Naive thymus-derived CD4-positive, alpha-beta T cell (primary cell): ENCODE measurements at regions not wholly inside any gene's neighbourhood (a gene's known extent, or its start where the extent isn't known, plus 50 kb on each side); places are given as distances from the start of the nearest gene placed in this dataset.

Source experiments
- ATAC-seq: fragments of 150-1000 bp; cut with Tn5 transposase; 2 replicates; pipeline ENCODE4 v1.10.0; 2021; ENCODE audit warnings: mild to moderate bottlenecking, moderate library complexity
- CTCF ChIA-PET: fragments of 350-600 bp; sonication (Branson Sonifier 250); formaldehyde crosslinking; loops from one replicate; lab custom pipeline; 2021; ENCODE audit warnings: antibody characterized with exemption; lab: Charles Lee
- POLR2A ChIA-PET: fragments of 350-600 bp; sonication (Branson Sonifier 250); formaldehyde crosslinking; loops from one replicate; lab custom pipeline; 2021; ENCODE audit warnings: antibody characterized with exemption, inconsistent platforms; lab: Charles Lee
- DNase-seq, 9 donors: peaks; one replicate each; pipeline versions ENCODE4 v3.0.0 to v3.0.0-alpha.2; 2020 to 2022; ENCODE audit warnings: mixed read lengths in 1 of 9
- H3K27ac ChIP-seq: one replicate; pipeline ENCODE4 v1.7.0; 2013; ENCODE audit warnings: mild to moderate bottlenecking, low read depth, low read length, moderate library complexity
- H3K27me3 ChIP-seq, 2 donors: one replicate each; pipeline ENCODE4 v1.7.0; 2013; ENCODE audit warnings: low read length in 2 of 2, mild to moderate bottlenecking in 2 of 2, moderate library complexity in 2 of 2; ENCODE audit not compliant: control insufficient read depth in 2 of 2, insufficient read depth in 2 of 2
- H3K36me3 ChIP-seq, 3 experiments: 1 replicate in 2 of 3; 2 replicates in 1 of 3; pipeline ENCODE4 v1.7.0; 2013; ENCODE audit warnings: low read length in 3 of 3, mild to moderate bottlenecking in 3 of 3, moderate library complexity in 1 of 3; ENCODE audit not compliant: insufficient read depth in 3 of 3, control insufficient read depth in 2 of 3
- H3K4me1 ChIP-seq, 2 donors: one replicate each; pipeline ENCODE4 v1.7.0; 2013; ENCODE audit warnings: low read length in 2 of 2, mild to moderate bottlenecking in 2 of 2, moderate library complexity in 1 of 2; ENCODE audit not compliant: control insufficient read depth in 2 of 2, insufficient read depth in 2 of 2
- H3K4me3 ChIP-seq: 2 replicates; pipeline ENCODE4 v1.7.0; 2013; ENCODE audit warnings: mild to moderate bottlenecking, low read length
- H3K9me3 ChIP-seq, 3 experiments: 1 replicate in 2 of 3; 2 replicates in 1 of 3; pipeline ENCODE4 v1.7.0; 2013; ENCODE audit warnings: low read length in 3 of 3; ENCODE audit not compliant: control insufficient read depth in 2 of 3
- H3K27ac Mint-ChIP-seq, 9 donors: one replicate each; pipeline ENCODE4 v1.8.0; 2020 to 2022; ENCODE audit warnings: mixed read lengths in 9 of 9, mild to moderate bottlenecking in 8 of 9, moderate library complexity in 5 of 9, inconsistent platforms in 2 of 9
- H3K27me3 Mint-ChIP-seq, 5 donors: one replicate each; pipeline ENCODE4 v1.8.0; 2021 to 2022; ENCODE audit warnings: mixed read lengths in 5 of 5, mild to moderate bottlenecking in 1 of 5
- H3K36me3 Mint-ChIP-seq, 5 donors: one replicate each; pipeline ENCODE4 v1.8.0; 2020 to 2022; ENCODE audit warnings: mixed read lengths in 5 of 5, mild to moderate bottlenecking in 3 of 5, inconsistent platforms in 1 of 5
- H3K4me1 Mint-ChIP-seq, 7 donors: one replicate each; pipeline ENCODE4 v1.8.0; 2020 to 2022; ENCODE audit warnings: mixed read lengths in 7 of 7, mild to moderate bottlenecking in 3 of 7, inconsistent platforms in 1 of 7
- H3K4me3 Mint-ChIP-seq, 10 donors: one replicate each; pipeline ENCODE4 v1.8.0; 2020 to 2022; ENCODE audit warnings: mild to moderate bottlenecking in 10 of 10, mixed read lengths in 10 of 10, moderate library complexity in 6 of 10, inconsistent platforms in 2 of 10
- H3K9me3 Mint-ChIP-seq, 11 donors: one replicate each; pipeline ENCODE4 v1.8.0; 2020 to 2022; ENCODE audit warnings: mixed read lengths in 11 of 11, mild to moderate bottlenecking in 4 of 11, inconsistent platforms in 1 of 11, moderate library complexity in 1 of 11
- intact Hi-C, 2 donors: fragments of 100-400 bp; cut with micrococcal nuclease; formaldehyde crosslinking; loops; one replicate each; pipeline ENCODE4 v1.15.1; 2023

DNA sequence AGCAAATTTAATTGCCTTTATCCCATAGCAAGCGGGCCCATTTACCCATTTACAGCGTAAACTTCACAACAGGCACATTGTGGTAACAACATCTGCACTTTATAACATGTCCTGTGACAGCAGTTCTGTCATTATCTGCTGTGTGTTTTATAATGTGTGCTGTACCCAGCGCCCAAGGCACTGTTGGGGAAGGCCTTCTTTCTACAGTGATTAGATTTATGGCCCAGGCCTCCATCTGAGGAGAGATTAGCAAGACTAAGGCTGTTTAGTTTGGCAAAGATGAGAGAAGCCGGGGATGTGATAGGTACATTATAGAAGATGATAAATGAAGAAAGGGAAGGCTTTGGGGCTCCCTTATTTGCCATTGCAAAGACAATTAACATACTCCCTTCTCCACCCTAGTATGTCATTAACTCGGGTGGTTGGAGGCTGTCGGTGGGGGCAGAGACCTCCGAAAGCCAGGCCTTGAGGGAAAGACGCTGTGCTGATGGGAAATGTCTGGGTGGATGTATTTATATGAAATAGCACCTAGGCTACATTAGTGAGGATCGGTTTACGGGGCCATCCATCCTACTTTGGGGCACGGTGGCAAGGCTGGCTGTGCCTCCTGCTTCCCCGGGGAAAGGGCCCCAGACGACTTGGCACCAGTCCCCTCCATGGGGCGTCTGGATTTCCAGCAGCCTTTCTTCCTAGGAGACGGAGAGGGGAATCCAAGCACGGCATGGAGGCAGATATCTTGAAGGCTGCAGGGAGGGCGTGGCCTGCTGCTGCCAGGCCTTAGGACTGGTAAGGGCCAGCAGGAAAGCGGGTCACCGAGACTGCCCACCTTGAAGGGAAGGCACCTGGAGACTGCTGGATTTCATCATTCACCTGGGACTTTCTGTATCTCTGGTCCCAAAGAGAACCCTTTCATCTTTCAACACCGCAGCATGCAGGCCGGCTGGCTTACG lies 64.3 kb upstream of the PTCH1 start:
- H3K36me3 Mint-ChIP-seq = no peaks in the 10 kb centered on the region
- ChIA-PET POLR2A (no interaction called here), CTCF (no interaction called here)
- Histone ChIP-seq H3K9me3 (no peaks in the 10 kb centered on the region), H3K27me3 (no peaks in the 10 kb centered on the region), H3K4me1 (no peaks in the 10 kb centered on the region), H3K27ac (no peak overlapping the region), H3K36me3 (no peaks in the 10 kb centered on the region), H3K4me3 (no peak overlapping the region)
- intact Hi-C loops = no loop called here
- peaks cover 0 to 2% (median 0%) of the 10 kb centered on the region in 7 donors for H3K4me1 Mint-ChIP-seq
- DNase-seq (no peak), ATAC-seq (no peak)
- H3K27ac Mint-ChIP-seq = no peak overlapping the region
- no peak overlapping the region for H3K4me3 Mint-ChIP-seq
- peaks cover 3 to 11% (median 7%) of the 10 kb centered on the region in 5 donors for H3K27me3 Mint-ChIP-seq
- H3K9me3 Mint-ChIP-seq = peaks cover 0 to 1% (median 0%) of the 10 kb centered on the region in 11 donors

DNA sequence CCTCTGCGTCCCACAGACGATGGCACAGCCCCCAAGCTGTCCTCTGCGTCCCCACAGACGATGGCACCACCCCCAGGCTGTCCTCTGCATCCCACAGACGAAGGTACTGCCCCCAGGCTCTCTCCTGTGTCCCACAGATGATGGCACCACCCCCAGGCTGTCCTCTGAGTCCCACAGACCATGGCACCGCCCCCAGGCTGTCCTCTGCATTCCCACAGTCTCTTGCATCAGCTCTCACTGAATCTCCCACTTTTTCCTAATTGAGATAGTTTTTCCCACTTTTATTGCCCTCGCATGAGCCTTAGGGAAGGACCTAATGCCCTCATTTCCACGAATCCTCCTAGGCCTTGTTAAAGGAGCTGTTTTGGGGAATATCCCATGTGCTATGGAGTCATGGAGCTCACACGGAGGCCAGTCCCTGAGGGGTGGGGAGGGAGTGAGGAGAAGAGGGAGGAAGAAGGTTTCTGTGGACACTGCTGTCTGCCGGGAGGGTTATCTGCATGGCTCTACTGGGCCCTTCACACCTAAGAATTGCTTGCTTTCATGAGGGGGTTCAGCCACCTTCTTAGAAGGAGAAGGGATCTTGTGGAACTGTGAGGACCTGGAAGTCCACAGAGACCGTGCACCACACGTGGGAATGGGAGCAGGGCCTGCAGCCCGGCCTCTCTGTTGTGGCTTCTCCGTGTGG lies 58.2 kb upstream of the PTCH1 start:
- CTCF ChIA-PET = no interaction called here
- Mint-ChIP-seq H3K27ac (no peak overlapping the region), H3K27me3 (peaks cover 13 to 33% (median 26%) of the 10 kb centered on the region in 5 donors), H3K36me3 (no peaks in the 10 kb centered on the region), H3K4me3 (no peak overlapping the region), H3K9me3 (peaks cover 0 to 3% (median 0%) of the 10 kb centered on the region in 11 donors), H3K4me1 (peaks cover 8 to 17% (median 9%) of the 10 kb centered on the region in 7 donors)
- ATAC-seq (no peak), DNase-seq (no peak)
- intact Hi-C loops = loop anchor here in 1 of 2 donors (2.0 kb wide), 1 partner anchor 196 kb away; no protein-coding TSS in a partner anchor
- Histone ChIP-seq H3K36me3 (no peaks in the 10 kb centered on the region), H3K27me3 (no peaks in the 10 kb centered on the region), H3K4me1 (no peaks in the 10 kb centered on the region), H3K4me3 (no peak overlapping the region), H3K9me3 (no peaks in the 10 kb centered on the region), H3K27ac (no peak overlapping the region)
- POLR2A ChIA-PET = no interaction called here

DNA sequence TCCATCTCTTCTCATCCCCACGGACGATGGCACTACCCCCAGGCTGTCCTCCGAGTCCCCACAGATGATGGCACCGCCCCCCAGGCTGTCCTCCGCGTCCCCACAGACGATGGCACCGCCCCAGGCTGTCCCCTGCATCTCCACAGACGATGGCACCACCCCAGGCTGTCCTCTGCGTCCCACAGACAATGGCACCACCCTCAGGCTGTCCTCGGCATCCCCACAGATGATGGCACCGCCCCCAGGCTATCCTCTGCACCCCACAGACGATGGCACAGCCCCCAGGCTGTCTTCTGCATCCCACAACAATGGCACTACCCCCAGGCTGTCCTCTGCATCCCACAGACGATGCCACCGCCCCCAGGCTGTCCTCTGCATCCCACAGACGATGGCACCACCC lies 57.4 kb upstream of the PTCH1 start:
- H3K27ac ChIP-seq = no peak overlapping the region
- no peaks in the 10 kb centered on the region for H3K36me3 ChIP-seq
- H3K36me3 Mint-ChIP-seq = no peaks in the 10 kb centered on the region
- peaks cover 8 to 23% (median 13%) of the 10 kb centered on the region in 7 donors for H3K4me1 Mint-ChIP-seq
- peaks cover 13 to 33% (median 29%) of the 10 kb centered on the region in 5 donors for H3K27me3 Mint-ChIP-seq
- no peaks in the 10 kb centered on the region for H3K9me3 ChIP-seq
- H3K4me1 ChIP-seq = no peaks in the 10 kb centered on the region
- no peak overlapping the region for H3K4me3 Mint-ChIP-seq
- ATAC-seq (no peak), DNase-seq (no peak)
- no peak overlapping the region for H3K27ac Mint-ChIP-seq
- H3K27me3 ChIP-seq = no peaks in the 10 kb centered on the region
- intact Hi-C loops = loop anchor here in 1 of 2 donors (2.0 kb wide), 1 partner anchor 195 kb away; no protein-coding TSS in a partner anchor
- CTCF ChIA-PET = no interaction called here
- no peak overlapping the region for H3K4me3 ChIP-seq
- H3K9me3 Mint-ChIP-seq = peaks cover 0 to 3% (median 0%) of the 10 kb centered on the region in 11 donors
- POLR2A ChIA-PET = no interaction called here

DNA sequence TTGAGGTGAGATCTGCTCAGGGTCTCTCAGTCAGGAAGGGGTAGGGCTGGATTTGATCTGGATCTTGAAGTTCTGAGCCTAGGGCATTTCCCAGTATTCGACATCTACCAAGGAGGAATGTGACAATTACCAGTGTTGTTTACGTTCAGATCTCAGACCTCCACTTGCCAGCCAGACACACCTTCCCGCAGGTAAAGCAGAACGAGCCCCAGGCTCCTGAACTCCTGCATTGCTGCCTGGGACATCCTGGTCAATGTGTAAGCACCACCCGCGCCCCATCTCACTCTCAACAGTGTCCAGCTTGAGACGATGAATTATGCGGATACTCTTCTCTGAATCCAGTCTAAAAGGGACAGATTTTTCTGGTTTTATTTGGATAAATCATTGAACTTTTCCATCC lies 56.7 kb upstream of the PTCH1 start:
- ATAC-seq = no peak
- H3K4me1 Mint-ChIP-seq = peaks cover 8 to 23% (median 13%) of the 10 kb centered on the region in 7 donors
- ChIA-PET CTCF (no interaction called here), POLR2A (no interaction called here)
- Histone ChIP-seq H3K4me1 (no peaks in the 10 kb centered on the region), H3K27ac (no peak overlapping the region), H3K27me3 (no peaks in the 10 kb centered on the region), H3K36me3 (no peaks in the 10 kb centered on the region), H3K4me3 (no peak overlapping the region), H3K9me3 (no peaks in the 10 kb centered on the region)
- intact Hi-C loops = no loop called here
- no peaks in the 10 kb centered on the region for H3K36me3 Mint-ChIP-seq
- no peak overlapping the region for H3K4me3 Mint-ChIP-seq
- peaks cover 13 to 33% (median 29%) of the 10 kb centered on the region in 5 donors for H3K27me3 Mint-ChIP-seq
- H3K27ac Mint-ChIP-seq = no peak overlapping the region
- H3K9me3 Mint-ChIP-seq = peaks cover 0 to 3% (median 0%) of the 10 kb centered on the region in 11 donors
- no peak for DNase-seq

DNA sequence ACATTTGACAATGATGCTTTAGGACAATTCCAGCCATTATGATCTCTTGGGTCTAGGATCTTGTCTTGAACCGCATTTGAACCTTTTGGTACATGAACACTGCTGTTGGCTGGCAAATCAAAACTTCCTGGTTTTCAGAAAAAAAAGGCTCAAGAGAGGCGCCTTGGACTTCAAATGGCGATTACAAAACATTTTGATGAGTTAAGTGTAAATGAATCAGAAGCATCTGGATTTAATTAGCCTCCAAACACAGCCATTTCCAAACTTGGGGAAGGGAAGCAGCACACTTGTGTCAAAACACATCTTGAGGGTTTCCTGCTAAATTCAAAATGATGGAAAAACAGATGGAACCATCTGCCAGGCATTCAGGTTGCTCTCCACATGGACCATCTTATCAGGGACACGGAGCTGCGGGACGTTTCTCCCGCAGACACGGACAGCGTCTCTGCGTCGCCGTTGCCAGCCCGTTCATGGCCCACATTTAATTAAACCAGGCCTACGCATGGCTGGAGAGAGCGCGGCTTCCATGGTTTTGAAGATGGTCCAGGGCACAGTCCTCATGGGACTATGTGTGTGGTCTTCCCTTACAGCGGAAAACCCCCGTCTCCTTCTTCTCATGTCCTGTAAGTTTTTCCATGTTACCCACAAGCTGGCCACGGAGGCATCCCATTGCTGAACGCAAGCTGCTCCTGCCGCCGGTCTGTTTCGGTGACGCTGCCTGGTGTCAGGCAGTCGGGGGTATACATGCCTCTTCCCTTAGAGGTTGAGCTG lies 55.8 kb upstream of the PTCH1 start:
- Mint-ChIP-seq H3K36me3 (no peaks in the 10 kb centered on the region), H3K27me3 (peaks cover 13 to 33% (median 29%) of the 10 kb centered on the region in 5 donors), H3K27ac (peak overlapping the region in 2 of 9 donors; percentile 34 to 55), H3K9me3 (peaks cover 0 to 3% (median 0%) of the 10 kb centered on the region in 11 donors), H3K4me1 (peaks cover 8 to 23% (median 13%) of the 10 kb centered on the region in 7 donors), H3K4me3 (no peak overlapping the region)
- ATAC-seq (no peak), DNase-seq (no peak)
- no peaks in the 10 kb centered on the region for H3K9me3 ChIP-seq
- ChIA-PET CTCF (no interaction called here), POLR2A (no interaction called here)
- intact Hi-C loops = no loop called here
- H3K4me1 ChIP-seq = no peaks in the 10 kb centered on the region
- H3K27me3 ChIP-seq = no peaks in the 10 kb centered on the region
- no peak overlapping the region for H3K27ac ChIP-seq
- no peaks in the 10 kb centered on the region for H3K36me3 ChIP-seq
- no peak overlapping the region for H3K4me3 ChIP-seq

DNA sequence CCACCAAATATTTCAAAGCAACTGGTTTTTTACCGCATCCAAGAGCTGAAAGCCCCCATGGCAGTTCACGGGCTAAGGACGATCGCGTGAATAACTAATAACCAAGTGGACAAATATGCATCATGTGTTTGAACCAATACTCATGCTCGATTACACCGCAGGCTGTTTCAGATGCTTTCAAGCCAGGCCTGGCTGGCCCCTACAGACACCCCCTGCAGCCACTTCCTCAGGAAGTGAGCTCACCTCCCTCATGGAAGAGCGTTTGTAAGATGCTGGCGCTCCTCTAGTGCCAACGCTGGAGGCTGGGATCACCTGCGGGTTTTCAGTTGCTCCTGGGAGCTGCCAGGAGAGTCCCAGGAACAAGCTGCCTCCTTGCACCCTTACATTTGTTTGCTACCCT lies 53.9 kb upstream of the PTCH1 start:
- H3K27ac ChIP-seq = no peak overlapping the region
- DNase-seq (no peak), ATAC-seq (no peak)
- Mint-ChIP-seq H3K4me1 (peaks cover 8 to 23% (median 13%) of the 10 kb centered on the region in 7 donors), H3K4me3 (peak overlapping the region in 4 of 10 donors; percentile 19 to 56 (median 42)), H3K36me3 (no peaks in the 10 kb centered on the region), H3K27ac (no peak overlapping the region), H3K9me3 (peaks cover 0 to 3% (median 0%) of the 10 kb centered on the region in 11 donors), H3K27me3 (peaks cover 9 to 28% (median 23%) of the 10 kb centered on the region in 5 donors)
- no peaks in the 10 kb centered on the region for H3K4me1 ChIP-seq
- H3K27me3 ChIP-seq = no peaks in the 10 kb centered on the region
- no peak overlapping the region for H3K4me3 ChIP-seq
- intact Hi-C loops = no loop called here
- H3K9me3 ChIP-seq = no peaks in the 10 kb centered on the region
- CTCF ChIA-PET = no interaction called here
- POLR2A ChIA-PET = no interaction called here
- H3K36me3 ChIP-seq = no peaks in the 10 kb centered on the region
